ENCODE measurements at regions not wholly inside any gene's neighbourhood (a gene's known extent, or its start where the extent isn't known, plus 50 kb on each side); places are given as distances from the start of the nearest gene placed in this dataset.

DNA sequence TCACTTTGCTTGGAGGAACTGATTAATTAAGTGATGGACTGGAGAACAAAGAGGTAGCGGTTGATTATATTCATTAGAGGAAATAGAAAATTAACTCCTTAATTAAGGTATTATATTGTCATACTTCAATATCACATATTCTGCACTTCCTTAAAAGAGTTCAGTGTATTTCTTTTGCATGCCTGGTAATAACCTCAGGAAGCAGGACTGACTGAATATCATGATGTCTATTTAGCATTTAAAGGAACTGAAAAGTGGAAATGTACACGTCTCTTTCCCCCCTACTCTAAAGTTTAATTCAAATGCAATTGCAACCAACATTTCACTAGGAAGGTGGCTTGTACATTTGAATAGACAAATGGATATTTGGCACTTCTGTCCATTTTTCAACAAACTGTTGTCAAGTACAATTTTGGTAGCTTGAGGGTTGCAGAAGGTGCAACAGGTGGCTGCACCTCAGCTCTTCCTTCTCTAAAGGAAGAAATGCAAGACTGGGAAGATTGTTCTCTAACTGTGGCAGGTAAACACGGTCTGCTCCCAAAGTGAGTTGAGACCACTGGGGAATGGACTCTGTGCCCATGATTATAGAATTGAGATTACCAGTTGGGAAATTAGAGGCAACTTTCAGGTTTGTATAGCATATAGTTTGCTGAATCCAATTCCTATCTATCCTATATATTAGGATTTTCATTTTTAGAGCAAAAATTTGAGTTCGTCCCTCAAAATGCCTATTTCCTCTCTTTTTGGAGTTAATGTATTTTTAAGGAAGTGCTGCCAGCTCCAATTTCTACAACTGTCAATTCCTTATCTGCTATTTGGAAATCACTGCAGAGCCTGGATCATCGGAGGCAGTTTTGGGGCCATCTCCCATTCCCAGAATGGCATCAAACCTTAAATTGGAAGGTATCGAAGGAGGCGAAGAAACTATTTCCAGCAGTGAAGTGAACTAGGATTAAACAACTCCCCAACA, 98.9 kb upstream of the TAF11L2 start:
- H3K27ac ChIP-seq (ENCODE audit: low read depth, low read length) = no peak overlapping the region
- H3K36me3 ChIP-seq (ENCODE audit: control insufficient read depth in 1 of 2, insufficient read depth in 2 of 2, low read length in 2 of 2) = no peaks in the 10 kb centered on the region
- H3K27me3 ChIP-seq (ENCODE audit: control insufficient read depth in 1 of 2, insufficient read depth in 2 of 2, low read length in 2 of 2) = peaks cover 0 to 3% of the 10 kb centered on the region in 2 donors
- H3K4me3 ChIP-seq (ENCODE audit: low read depth in 1 of 2, low read length in 2 of 2) = no peak overlapping the region
- H3K4me1 ChIP-seq (ENCODE audit: control insufficient read depth in 1 of 2, insufficient read depth in 2 of 2, low read length in 2 of 2) = no peaks in the 10 kb centered on the region
- no peaks in the 10 kb centered on the region for H3K9me3 ChIP-seq (ENCODE audit: control insufficient read depth in 1 of 2, low read length in 2 of 2)
- H3K9ac ChIP-seq (ENCODE audit: low read depth in 1 of 2, low read length in 2 of 2) = no peak overlapping the region

GRCh38 chr5:17399931-17400330, 98.1 kb upstream of the TAF11L2 start:
- Histone ChIP-seq H3K9me3 (ENCODE audit: control insufficient read depth in 1 of 2, low read length in 2 of 2) (no peaks in the 10 kb centered on the region), H3K4me1 (ENCODE audit: control insufficient read depth in 1 of 2, insufficient read depth in 2 of 2, low read length in 2 of 2) (no peaks in the 10 kb centered on the region), H3K27ac (ENCODE audit: low read depth, low read length) (no peak overlapping the region), H3K36me3 (ENCODE audit: control insufficient read depth in 1 of 2, insufficient read depth in 2 of 2, low read length in 2 of 2) (no peaks in the 10 kb centered on the region), H3K4me3 (ENCODE audit: low read depth in 1 of 2, low read length in 2 of 2) (no peak overlapping the region), H3K9ac (ENCODE audit: low read depth in 1 of 2, low read length in 2 of 2) (no peak overlapping the region), H3K27me3 (ENCODE audit: control insufficient read depth in 1 of 2, insufficient read depth in 2 of 2, low read length in 2 of 2) (peaks cover 0 to 3% of the 10 kb centered on the region in 2 donors)

- no peak overlapping the region for H3K4me3 ChIP-seq (ENCODE audit: low read depth in 1 of 2, low read length in 2 of 2)
- H3K9ac ChIP-seq (ENCODE audit: low read depth in 1 of 2, low read length in 2 of 2) = no peak overlapping the region
- H3K36me3 ChIP-seq (ENCODE audit: control insufficient read depth in 1 of 2, insufficient read depth in 2 of 2, low read length in 2 of 2) = no peaks in the 10 kb centered on the region
- no peak overlapping the region for H3K27ac ChIP-seq (ENCODE audit: low read depth, low read length)
- H3K4me1 ChIP-seq (ENCODE audit: control insufficient read depth in 1 of 2, insufficient read depth in 2 of 2, low read length in 2 of 2) = no peaks in the 10 kb centered on the region
- H3K9me3 ChIP-seq (ENCODE audit: control insufficient read depth in 1 of 2, low read length in 2 of 2) = no peaks in the 10 kb centered on the region
- H3K27me3 ChIP-seq (ENCODE audit: control insufficient read depth in 1 of 2, insufficient read depth in 2 of 2, low read length in 2 of 2) = peaks cover 0 to 3% of the 10 kb centered on the region in 2 donors
Observed at GRCh38 chr5:17400724-17401469, 97.1 kb upstream of the TAF11L2 start.

DNA sequence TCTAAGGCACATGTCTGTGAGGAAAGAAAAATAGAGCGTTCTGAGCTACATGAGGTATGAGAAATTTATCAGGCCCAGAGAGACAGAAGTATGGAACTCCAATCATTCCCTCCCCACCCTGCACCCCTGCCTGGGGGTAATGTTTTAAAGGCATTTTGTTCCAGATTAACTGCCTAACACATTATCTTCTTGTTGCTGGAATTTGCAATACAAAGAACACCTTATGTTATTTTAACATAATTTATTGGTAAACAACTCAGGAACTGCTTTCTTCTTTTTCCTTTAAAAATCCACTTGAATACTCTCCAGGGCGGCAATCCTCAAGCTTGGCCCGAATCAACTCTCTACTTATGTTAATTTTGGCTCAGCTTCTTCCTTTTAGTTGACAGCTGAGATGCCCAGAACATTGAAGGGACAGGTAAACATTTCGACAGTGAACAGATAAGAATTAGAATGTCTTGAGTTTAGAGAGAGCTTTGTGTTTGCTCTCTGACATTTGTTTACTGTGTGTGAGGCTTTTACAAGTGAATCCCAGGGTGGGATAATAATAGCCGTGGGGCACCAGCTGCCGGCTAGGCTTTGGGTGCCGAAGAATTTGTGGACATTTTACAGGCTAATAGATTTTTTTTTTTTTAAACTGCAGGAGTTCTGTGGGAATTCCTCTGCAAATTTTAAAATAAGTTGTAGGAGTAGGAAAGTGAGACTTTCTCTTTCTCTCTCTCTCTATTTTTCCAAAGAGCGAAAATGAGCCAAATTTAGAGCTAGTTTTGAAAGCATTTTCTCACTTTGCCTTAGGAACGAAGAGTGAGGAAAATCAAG, 96.4 kb upstream of the TAF11L2 start:
- Histone ChIP-seq H3K27ac (ENCODE audit: low read depth, low read length) (no peak overlapping the region), H3K4me3 (ENCODE audit: low read depth in 1 of 2, low read length in 2 of 2) (no peak overlapping the region), H3K4me1 (ENCODE audit: control insufficient read depth in 1 of 2, insufficient read depth in 2 of 2, low read length in 2 of 2) (no peaks in the 10 kb centered on the region), H3K27me3 (ENCODE audit: control insufficient read depth in 1 of 2, insufficient read depth in 2 of 2, low read length in 2 of 2) (peaks cover 0 to 3% of the 10 kb centered on the region in 2 donors), H3K36me3 (ENCODE audit: control insufficient read depth in 1 of 2, insufficient read depth in 2 of 2, low read length in 2 of 2) (no peaks in the 10 kb centered on the region), H3K9me3 (ENCODE audit: control insufficient read depth in 1 of 2, low read length in 2 of 2) (no peaks in the 10 kb centered on the region), H3K9ac (ENCODE audit: low read depth in 1 of 2, low read length in 2 of 2) (no peak overlapping the region)

DNA sequence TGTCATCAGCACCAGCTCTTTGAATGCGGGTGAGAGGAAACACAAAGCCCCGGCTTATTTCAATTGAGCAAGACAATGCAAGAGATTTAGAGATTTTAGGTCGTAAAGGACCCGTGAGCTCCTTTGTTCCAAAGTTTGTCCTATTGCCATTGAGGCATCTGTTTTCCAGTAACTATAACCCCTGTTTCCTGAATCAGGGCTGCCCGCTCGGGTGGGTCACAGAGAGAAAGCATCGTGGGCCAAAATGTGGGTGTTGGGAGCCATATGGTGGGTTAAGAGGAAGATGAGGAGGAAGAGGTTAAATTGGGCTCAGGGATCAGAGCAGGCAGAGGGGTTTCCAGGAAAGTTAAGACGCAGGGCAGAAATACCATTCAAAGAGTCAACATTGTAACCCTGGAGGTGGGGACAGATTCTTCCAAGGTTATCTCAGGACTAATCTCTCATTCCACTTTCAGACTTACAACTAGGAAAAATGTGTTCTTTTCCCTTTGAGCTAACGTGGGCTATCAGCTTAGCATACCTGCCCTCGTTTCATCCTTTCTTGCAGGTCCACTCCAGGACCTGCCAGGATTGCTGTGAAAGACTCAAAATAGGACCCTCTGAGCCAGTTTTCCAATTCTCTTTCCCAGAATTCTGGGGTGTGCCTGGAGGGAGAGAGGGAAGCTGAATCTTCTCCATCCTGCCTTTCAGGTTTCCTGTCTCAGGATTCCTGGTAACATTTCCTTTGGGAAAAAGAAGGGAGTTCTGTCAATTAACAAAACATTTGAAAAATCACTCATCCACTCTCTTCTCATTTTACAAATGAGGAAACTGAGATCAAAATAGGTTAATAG, 95.5 kb upstream of the TAF11L2 start:
- no peak overlapping the region for H3K27ac ChIP-seq (ENCODE audit: low read depth, low read length)
- H3K9me3 ChIP-seq (ENCODE audit: control insufficient read depth in 1 of 2, low read length in 2 of 2) = no peaks in the 10 kb centered on the region
- H3K9ac ChIP-seq (ENCODE audit: low read depth in 1 of 2, low read length in 2 of 2) = no peak overlapping the region
- peaks cover 0 to 3% of the 10 kb centered on the region in 2 donors for H3K27me3 ChIP-seq (ENCODE audit: control insufficient read depth in 1 of 2, insufficient read depth in 2 of 2, low read length in 2 of 2)
- H3K4me1 ChIP-seq (ENCODE audit: control insufficient read depth in 1 of 2, insufficient read depth in 2 of 2, low read length in 2 of 2) = no peaks in the 10 kb centered on the region
- H3K36me3 ChIP-seq (ENCODE audit: control insufficient read depth in 1 of 2, insufficient read depth in 2 of 2, low read length in 2 of 2) = no peaks in the 10 kb centered on the region
- no peak overlapping the region for H3K4me3 ChIP-seq (ENCODE audit: low read depth in 1 of 2, low read length in 2 of 2)

- Histone ChIP-seq H3K36me3 (ENCODE audit: control insufficient read depth in 1 of 2, insufficient read depth in 2 of 2, low read length in 2 of 2) (no peaks in the 10 kb centered on the region), H3K27me3 (ENCODE audit: control insufficient read depth in 1 of 2, insufficient read depth in 2 of 2, low read length in 2 of 2) (peaks cover 0 to 3% of the 10 kb centered on the region in 2 donors), H3K9me3 (ENCODE audit: control insufficient read depth in 1 of 2, low read length in 2 of 2) (no peaks in the 10 kb centered on the region), H3K4me3 (ENCODE audit: low read depth in 1 of 2, low read length in 2 of 2) (no peak overlapping the region), H3K4me1 (ENCODE audit: control insufficient read depth in 1 of 2, insufficient read depth in 2 of 2, low read length in 2 of 2) (no peaks in the 10 kb centered on the region), H3K27ac (ENCODE audit: low read depth, low read length) (no peak overlapping the region), H3K9ac (ENCODE audit: low read depth in 1 of 2, low read length in 2 of 2) (no peak overlapping the region)
Observed at GRCh38 chr5:17403695-17404490, 94.1 kb upstream of the TAF11L2 start.

DNA sequence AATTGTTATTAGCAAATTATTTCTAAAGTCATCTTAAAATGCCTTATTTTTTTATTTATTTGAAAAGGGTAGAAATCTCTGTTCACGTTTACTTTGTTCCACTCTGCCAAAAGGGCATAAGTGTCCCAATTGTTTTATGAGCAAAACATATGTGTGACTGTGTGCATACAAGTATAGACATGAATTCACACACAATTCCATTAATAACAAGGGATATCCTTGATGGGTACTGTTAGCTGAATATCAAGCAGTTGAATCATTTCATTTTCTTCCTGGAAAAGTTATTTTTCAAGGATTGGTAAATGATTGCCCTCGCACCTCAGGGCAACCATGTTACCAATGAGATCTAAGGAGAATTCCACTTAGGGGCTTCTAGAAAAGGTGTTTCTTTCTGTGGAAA, 92.1 kb upstream of the TAF11L2 start:
- H3K4me1 ChIP-seq (ENCODE audit: control insufficient read depth in 1 of 2, insufficient read depth in 2 of 2, low read length in 2 of 2) = no peaks in the 10 kb centered on the region
- H3K36me3 ChIP-seq (ENCODE audit: control insufficient read depth in 1 of 2, insufficient read depth in 2 of 2, low read length in 2 of 2) = no peaks in the 10 kb centered on the region
- H3K9ac ChIP-seq (ENCODE audit: low read depth in 1 of 2, low read length in 2 of 2) = no peak overlapping the region
- peaks cover 0 to 3% of the 10 kb centered on the region in 2 donors for H3K27me3 ChIP-seq (ENCODE audit: control insufficient read depth in 1 of 2, insufficient read depth in 2 of 2, low read length in 2 of 2)
- H3K9me3 ChIP-seq (ENCODE audit: control insufficient read depth in 1 of 2, low read length in 2 of 2) = no peaks in the 10 kb centered on the region
- no peak overlapping the region for H3K27ac ChIP-seq (ENCODE audit: low read depth, low read length)
- no peak overlapping the region for H3K4me3 ChIP-seq (ENCODE audit: low read depth in 1 of 2, low read length in 2 of 2)

DNA sequence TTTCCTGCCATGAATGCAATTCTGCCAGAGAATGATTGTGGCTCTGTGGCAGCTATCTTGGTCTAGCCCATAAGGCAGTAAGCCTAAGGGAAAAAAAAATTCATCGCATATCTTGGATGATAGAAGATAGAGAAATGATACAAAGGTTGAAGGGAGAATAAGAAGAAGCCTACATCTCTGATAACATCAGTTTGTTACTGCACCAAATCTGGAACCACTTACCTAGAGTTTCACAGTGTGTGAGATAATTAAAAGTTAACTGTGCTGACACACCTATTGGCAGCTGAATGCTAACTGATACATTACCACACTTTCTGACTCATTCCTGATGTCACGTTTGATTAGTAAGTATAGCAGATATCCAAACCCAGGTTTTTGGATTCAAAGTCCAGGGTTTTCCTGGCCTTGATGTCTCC, 91.6 kb upstream of the TAF11L2 start:
- H3K27ac ChIP-seq (ENCODE audit: low read depth, low read length) = no peak overlapping the region
- H3K9ac ChIP-seq (ENCODE audit: low read depth in 1 of 2, low read length in 2 of 2) = no peak overlapping the region
- H3K27me3 ChIP-seq (ENCODE audit: control insufficient read depth in 1 of 2, insufficient read depth in 2 of 2, low read length in 2 of 2) = peaks cover 0 to 3% of the 10 kb centered on the region in 2 donors
- H3K4me1 ChIP-seq (ENCODE audit: control insufficient read depth in 1 of 2, insufficient read depth in 2 of 2, low read length in 2 of 2) = no peaks in the 10 kb centered on the region
- no peak overlapping the region for H3K4me3 ChIP-seq (ENCODE audit: low read depth in 1 of 2, low read length in 2 of 2)
- no peaks in the 10 kb centered on the region for H3K9me3 ChIP-seq (ENCODE audit: control insufficient read depth in 1 of 2, low read length in 2 of 2)
- no peaks in the 10 kb centered on the region for H3K36me3 ChIP-seq (ENCODE audit: control insufficient read depth in 1 of 2, insufficient read depth in 2 of 2, low read length in 2 of 2)

All from duodenal mucosa (tissue), 2 donors.